ENCODE measurements at regions not wholly inside any gene's neighbourhood (a gene's known extent, or its start where the extent isn't known, plus 50 kb on each side); places are given as distances from the start of the nearest gene placed in this dataset.

- Histone ChIP-seq H3K9me3 (ENCODE audit: control insufficient read depth, insufficient read depth, low read length) (no peaks in the 10 kb centered on the region), H3K4me3 (ENCODE audit: low read length) (no peak overlapping the region), H3K9me2 (replicated peaks; ENCODE audit: control insufficient read depth, low read length) (no peaks in the 10 kb centered on the region), H3K36me3 (ENCODE audit: control insufficient read depth, low read length) (no peaks in the 10 kb centered on the region), H4K20me1 (ENCODE audit: control insufficient read depth, insufficient read depth, low read depth, low read length) (no peaks in the 10 kb centered on the region), H3K4me1 (ENCODE audit: control insufficient read depth, low read length) (no peaks in the 10 kb centered on the region), H3K27ac (ENCODE audit: low read depth, low read length) (no peak overlapping the region), H3K79me2 (ENCODE audit: control insufficient read depth, low read length) (no peaks in the 10 kb centered on the region), H3K27me3 (ENCODE audit: control insufficient read depth, low read length) (0 out of 2 replicates have a peak, but pooled peaks cover 2% of the 10 kb centered on the region), H3F3A (ENCODE audit: control insufficient read depth, insufficient read depth) (no peaks in the 10 kb centered on the region), H3K4me2 (ENCODE audit: low read length) (no peak overlapping the region)
- TF ChIP-seq, protein P1, sequence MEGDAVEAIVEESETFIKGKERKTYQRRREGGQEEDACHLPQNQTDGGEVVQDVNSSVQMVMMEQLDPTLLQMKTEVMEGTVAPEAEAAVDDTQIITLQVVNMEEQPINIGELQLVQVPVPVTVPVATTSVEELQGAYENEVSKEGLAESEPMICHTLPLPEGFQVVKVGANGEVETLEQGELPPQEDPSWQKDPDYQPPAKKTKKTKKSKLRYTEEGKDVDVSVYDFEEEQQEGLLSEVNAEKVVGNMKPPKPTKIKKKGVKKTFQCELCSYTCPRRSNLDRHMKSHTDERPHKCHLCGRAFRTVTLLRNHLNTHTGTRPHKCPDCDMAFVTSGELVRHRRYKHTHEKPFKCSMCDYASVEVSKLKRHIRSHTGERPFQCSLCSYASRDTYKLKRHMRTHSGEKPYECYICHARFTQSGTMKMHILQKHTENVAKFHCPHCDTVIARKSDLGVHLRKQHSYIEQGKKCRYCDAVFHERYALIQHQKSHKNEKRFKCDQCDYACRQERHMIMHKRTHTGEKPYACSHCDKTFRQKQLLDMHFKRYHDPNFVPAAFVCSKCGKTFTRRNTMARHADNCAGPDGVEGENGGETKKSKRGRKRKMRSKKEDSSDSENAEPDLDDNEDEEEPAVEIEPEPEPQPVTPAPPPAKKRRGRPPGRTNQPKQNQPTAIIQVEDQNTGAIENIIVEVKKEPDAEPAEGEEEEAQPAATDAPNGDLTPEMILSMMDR (IDR thresholded peaks at IDR 0.05; ENCODE audit: low read depth, low read length, poor library complexity, severe bottlenecking): no peak
- no peak for TF ChIP-seq EZH2phosphoT487 (IDR thresholded peaks at IDR 0.05; ENCODE audit: borderline replicate concordance, low read length)
These were observed 488.6 kb downstream of the ETS1 start for GRCh38 chr11:128098781-128099180.

GRCh38 chr11:128095466-128095981 lies 491.8 kb downstream of the ETS1 start:
- Histone ChIP-seq H3K79me2 (ENCODE audit: control insufficient read depth, low read length) (no peaks in the 10 kb centered on the region), H3K36me3 (ENCODE audit: control insufficient read depth, low read length) (no peaks in the 10 kb centered on the region), H3F3A (ENCODE audit: control insufficient read depth, insufficient read depth) (no peaks in the 10 kb centered on the region), H3K27ac (ENCODE audit: low read depth, low read length) (no peak overlapping the region), H3K4me2 (ENCODE audit: low read length) (no peak overlapping the region), H4K20me1 (ENCODE audit: control insufficient read depth, insufficient read depth, low read depth, low read length) (no peaks in the 10 kb centered on the region), H3K9me2 (replicated peaks; ENCODE audit: control insufficient read depth, low read length) (no peaks in the 10 kb centered on the region), H3K4me3 (ENCODE audit: low read length) (no peak overlapping the region), H3K9me3 (ENCODE audit: control insufficient read depth, insufficient read depth, low read length) (no peaks in the 10 kb centered on the region), H3K27me3 (ENCODE audit: control insufficient read depth, low read length) (no peaks in the 10 kb centered on the region), H3K4me1 (ENCODE audit: control insufficient read depth, low read length) (no peaks in the 10 kb centered on the region)
- TF ChIP-seq EZH2phosphoT487 (IDR thresholded peaks at IDR 0.05; ENCODE audit: borderline replicate concordance, low read length): no peak
- TF ChIP-seq, protein P1 (IDR thresholded peaks at IDR 0.05; ENCODE audit: low read depth, low read length, poor library complexity, severe bottlenecking): peak; percentile 40

DNA sequence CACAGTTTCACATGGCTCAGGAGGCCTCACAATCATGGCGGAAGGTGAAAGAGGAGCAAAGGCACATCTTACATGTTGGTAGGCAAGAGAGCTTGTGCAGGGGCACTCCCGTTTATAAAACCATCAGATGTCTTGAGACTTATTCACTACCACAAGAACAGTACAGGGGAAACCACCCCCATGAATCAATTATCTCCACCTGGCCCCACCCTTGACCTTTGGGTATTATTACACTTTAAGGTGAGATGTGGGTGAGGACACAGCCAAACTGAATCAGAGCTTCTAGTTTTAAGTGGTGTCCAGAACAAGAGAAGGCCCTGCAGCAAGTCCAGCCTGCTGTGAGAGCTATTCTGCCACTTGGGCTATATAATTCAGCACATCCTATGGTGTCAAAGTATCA lies 493.7 kb downstream of the ETS1 start:
- H3K27ac ChIP-seq (ENCODE audit: low read depth, low read length): no peak overlapping the region
- H3K4me3 ChIP-seq (ENCODE audit: low read length): no peak overlapping the region
- no peaks in the 10 kb centered on the region for H3K4me1 ChIP-seq (ENCODE audit: control insufficient read depth, low read length)
- no peaks in the 10 kb centered on the region for H3K27me3 ChIP-seq (ENCODE audit: control insufficient read depth, low read length)
- TF ChIP-seq, protein P1 (IDR thresholded peaks at IDR 0.05; ENCODE audit: low read depth, low read length, poor library complexity, severe bottlenecking): no peak
- no peak for TF ChIP-seq EZH2phosphoT487 (IDR thresholded peaks at IDR 0.05; ENCODE audit: borderline replicate concordance, low read length)
- no peaks in the 10 kb centered on the region for H4K20me1 ChIP-seq (ENCODE audit: control insufficient read depth, insufficient read depth, low read depth, low read length)
- H3K79me2 ChIP-seq (ENCODE audit: control insufficient read depth, low read length): no peaks in the 10 kb centered on the region
- no peaks in the 10 kb centered on the region for H3F3A ChIP-seq (ENCODE audit: control insufficient read depth, insufficient read depth)
- no peaks in the 10 kb centered on the region for H3K9me2 ChIP-seq (replicated peaks; ENCODE audit: control insufficient read depth, low read length)
- no peak overlapping the region for H3K4me2 ChIP-seq (ENCODE audit: low read length)
- no peaks in the 10 kb centered on the region for H3K36me3 ChIP-seq (ENCODE audit: control insufficient read depth, low read length)
- no peaks in the 10 kb centered on the region; the same call in 1 of the 2 replicates for H3K9me3 ChIP-seq (ENCODE audit: control insufficient read depth, insufficient read depth, low read length)

Data from DOHH2 (cell line).